ENCODE measurements at regions not wholly inside any gene's neighbourhood (a gene's known extent, or its start where the extent isn't known, plus 50 kb on each side); places are given as distances from the start of the nearest gene placed in this dataset.
"Not testable (repeated sequence)": the region's sequence is repeated elsewhere in the genome, so short reads cannot be mapped to it uniquely, and the experiment has no call there.

- DNase-seq (ENCODE audit: low read depth in 2 of 2): no peak
Measured at GRCh38 chr2:239866350-239866749, 158.8 kb downstream of the NDUFA10 start.

DNA sequence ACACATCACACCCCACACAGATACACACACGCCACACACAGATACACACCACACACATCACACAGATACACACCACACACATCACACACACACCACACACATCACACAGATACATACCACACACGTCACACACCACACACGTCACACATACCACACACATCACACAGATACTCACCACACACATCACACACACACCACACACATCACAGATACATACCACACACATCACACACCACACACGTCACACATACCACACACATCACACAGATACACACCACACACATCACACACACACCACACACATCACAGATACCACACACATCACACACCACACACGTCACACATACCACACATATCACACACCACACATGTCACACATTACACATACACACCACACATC, 159.3 kb downstream of the NDUFA10 start:
- not testable (repeated sequence) for DNase-seq (ENCODE audit: low read depth in 2 of 2)

- DNase-seq (ENCODE audit: low read depth in 2 of 2): no peak
Measured at GRCh38 chr2:239865059-239865639, 160.0 kb downstream of the NDUFA10 start.

GRCh38 chr2:239864247-239865058, 160.7 kb downstream of the NDUFA10 start:
- DNase-seq (ENCODE audit: low read depth in 2 of 2): no peak

DNA sequence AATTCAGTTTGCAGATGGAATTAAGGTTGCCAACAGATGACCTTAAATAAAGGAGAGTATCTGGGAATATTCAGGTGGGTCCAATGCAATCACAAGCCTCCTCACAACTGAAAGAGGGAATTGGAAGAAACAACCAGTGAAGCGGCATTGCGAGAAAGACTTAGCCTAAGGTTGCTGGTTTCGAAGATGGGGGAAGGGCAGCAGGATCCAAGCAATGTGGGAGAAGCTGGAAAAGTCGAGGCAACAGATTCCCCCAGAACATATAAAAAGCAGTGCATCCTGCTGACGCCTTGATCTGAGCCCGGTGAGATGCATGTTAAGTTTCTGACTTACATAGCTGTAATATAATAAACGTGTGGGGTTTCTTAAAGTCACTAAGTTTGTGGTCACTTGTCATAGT, 162.5 kb downstream of the NDUFA10 start:
- no peak for DNase-seq (ENCODE audit: low read depth in 2 of 2)

DNA sequence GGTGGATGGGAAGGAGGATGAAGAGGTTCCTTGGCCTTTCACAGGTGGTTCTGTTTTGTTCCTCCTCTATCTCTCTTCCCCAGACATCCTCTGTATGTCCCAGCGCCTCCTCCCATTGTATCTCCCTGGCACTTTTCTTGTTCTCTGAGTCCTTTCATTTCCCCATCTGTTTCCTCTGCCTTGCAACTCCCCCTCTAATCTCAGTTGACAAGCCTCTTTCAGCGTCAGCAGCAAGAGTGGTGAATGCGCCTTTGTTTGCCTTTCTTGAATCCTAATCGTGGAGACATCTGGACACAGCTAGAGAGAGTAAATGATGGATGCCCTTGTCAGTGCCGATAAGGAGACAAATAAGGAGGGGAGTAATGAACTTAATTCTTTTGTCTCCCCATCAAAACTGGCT, 167.0 kb downstream of the NDUFA10 start:
- DNase-seq (ENCODE audit: low read depth in 2 of 2): no peak

DNA sequence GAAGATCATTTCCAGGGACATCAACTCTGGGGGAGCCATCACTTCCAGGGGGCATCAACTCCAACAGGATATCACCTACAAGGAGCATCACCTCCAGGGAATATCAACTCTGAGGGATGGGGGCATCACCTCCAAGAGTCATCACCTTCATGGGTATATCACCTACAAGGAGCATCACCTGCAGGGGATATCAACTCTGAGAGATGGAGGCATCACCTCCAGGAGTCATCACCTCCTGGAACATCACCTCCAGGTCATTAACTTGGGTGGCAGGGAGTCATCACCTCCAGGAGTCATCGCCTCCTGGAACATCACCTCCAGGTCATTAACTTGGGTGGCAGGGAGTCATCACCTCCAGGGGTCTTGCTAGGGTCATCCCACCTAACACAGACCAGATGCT, 167.6 kb downstream of the NDUFA10 start:
- DNase-seq (ENCODE audit: low read depth in 2 of 2): no peak

GRCh38 chr2:239856620-239857285, 168.4 kb downstream of the NDUFA10 start:
- no peak for DNase-seq (ENCODE audit: low read depth in 2 of 2)

GRCh38 chr2:239855863-239856587, 169.1 kb downstream of the NDUFA10 start:
- no peak for DNase-seq (ENCODE audit: low read depth in 2 of 2)

DNA sequence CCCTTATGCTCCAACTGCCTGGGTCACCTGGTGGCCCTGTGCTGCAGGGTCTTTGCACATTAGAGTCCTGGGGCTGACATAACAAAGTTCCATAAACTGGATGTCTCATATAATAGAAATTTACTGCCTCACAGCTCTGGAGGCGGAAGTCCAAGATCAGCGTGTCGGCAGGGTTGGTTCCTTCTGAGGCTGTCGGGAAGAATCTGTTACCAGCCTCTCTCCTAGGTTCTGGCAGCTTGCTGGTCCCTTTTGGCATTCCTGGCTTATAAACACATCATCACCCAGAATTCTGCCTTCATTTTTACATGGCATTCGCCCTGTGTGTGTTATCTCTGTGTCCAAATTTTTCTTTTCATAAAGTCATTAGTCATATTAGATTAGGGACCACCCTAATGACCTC, 170.5 kb downstream of the NDUFA10 start:
- DNase-seq (ENCODE audit: low read depth in 2 of 2): no peak

- DNase-seq (ENCODE audit: low read depth in 2 of 2): no peak
Measured at GRCh38 chr2:239853706-239854327, 171.3 kb downstream of the NDUFA10 start.

GRCh38 chr2:239853121-239853520, 172.0 kb downstream of the NDUFA10 start:
- DNase-seq (ENCODE audit: low read depth in 2 of 2): no peak

- no peak for DNase-seq (ENCODE audit: low read depth in 2 of 2)
Measured at GRCh38 chr2:239852272-239852671, 172.9 kb downstream of the NDUFA10 start.

DNA sequence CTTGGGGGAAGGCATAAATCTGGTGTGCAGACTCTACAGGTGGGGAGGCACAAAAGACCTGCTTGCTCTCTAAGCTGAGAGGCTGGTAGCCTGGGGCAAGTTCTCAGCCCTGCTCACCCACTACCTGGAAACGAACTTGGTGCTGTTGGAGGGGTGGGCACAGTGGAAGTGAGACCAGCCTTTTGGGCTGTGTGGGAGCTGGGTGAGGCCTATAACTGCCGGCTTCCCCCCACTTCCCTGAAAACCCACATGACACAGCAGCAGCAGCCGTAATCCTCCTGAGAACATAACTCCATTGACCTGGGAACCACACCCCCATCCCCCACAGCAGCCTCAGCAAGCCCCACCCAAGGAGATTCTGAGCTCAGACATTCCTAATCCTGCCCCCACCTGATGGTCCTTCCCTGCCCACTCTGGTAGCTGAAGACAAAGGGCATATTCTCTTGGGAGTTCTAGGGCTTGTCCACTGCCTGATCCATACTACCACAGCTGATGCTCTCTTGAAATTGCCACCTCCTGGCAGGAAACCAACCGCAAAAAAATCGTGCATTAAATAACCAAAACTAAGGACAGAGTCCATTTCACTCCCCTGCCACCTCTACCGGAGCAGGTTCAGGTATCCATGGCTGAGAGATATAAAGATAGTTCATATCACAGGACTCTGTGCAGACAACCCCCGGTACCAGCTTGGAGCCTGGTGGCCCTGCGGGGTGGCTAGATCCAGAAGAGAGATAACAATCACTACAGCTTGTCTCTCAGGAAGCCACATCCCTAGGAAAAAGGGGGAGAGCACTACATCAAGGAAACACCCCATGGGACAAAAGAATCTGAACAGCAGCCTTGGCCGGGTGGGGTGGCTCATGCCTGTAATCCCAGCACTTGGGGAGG, 178.1 kb downstream of the NDUFA10 start:
- DNase-seq (ENCODE audit: low read depth in 2 of 2): no peak

DNA sequence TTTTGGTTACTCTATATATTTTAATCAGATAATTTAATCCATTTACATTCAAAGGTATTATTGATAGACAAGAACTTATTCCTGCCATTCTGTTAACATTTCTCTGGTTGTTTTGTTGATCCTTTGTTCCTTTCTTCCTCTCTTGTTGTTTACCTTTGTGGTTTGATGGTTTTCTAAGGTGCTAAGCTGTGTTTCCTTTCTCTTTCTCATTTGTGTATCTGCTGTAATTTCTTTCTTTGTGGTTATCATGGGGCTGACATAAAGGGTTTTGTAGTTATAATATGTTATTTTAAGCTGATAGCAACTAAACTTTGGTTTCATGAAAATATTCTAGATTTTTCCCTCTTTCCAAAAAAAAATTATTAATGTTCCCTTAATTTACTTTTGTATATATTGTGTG, 179.2 kb downstream of the NDUFA10 start:
- no peak for DNase-seq (ENCODE audit: low read depth in 2 of 2)

DNA sequence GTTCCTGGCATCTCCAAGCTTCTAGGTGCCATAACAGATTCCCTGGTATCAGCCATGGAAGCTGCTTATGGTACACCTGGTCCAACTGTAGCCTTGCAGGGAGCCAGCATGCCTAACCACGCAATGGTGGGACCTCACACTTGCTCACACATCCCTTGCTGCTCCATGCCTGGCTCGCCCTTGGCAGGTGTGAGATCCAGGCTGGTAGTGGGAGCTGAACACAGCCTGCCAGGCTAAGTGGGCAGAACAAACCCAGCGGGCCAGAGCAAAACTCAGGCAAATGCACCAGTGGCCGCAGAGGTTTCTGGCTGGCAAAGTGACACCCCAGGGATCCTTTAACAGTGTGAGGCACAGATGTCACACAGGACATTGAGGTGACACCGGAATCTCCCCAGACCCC, 185.8 kb downstream of the NDUFA10 start:
- DNase-seq (ENCODE audit: low read depth in 2 of 2): no peak

DNA sequence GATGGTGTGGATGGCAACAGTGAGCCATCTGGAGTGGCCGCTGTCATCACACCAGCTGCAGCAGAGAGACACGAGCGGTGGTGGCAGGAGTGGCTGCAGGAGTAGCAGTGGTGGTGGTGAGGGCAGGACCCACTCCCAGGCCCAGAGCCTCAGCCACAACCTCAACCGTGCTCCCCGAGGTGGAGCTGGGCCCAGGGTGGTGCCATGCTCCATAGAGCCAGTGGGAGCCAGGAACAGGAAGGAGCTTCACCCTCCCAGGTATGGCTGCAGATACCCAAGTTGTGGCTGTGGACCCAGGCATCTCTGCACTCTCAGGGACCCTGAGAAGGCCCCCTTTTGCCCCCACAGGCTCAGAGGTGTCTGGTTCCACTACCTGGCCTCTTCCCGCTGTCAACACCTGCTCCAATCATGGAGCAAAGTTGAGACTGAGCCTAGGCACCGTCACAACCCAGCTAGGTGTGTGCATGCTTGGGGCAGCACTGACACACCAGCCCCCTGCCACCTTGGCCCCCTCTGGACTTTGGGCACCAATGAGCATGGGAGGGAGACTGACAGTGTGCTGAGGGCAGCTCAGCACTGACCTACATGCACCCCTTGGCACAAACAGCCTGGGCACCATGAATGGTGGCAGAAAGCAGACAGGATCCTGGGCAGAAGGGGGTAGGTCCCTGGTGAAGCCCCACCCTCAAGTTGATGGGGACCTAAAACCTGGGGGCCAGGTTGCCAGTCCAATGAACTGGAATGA, 188.9 kb downstream of the NDUFA10 start:
- DNase-seq (ENCODE audit: low read depth in 2 of 2): no peak

DNA sequence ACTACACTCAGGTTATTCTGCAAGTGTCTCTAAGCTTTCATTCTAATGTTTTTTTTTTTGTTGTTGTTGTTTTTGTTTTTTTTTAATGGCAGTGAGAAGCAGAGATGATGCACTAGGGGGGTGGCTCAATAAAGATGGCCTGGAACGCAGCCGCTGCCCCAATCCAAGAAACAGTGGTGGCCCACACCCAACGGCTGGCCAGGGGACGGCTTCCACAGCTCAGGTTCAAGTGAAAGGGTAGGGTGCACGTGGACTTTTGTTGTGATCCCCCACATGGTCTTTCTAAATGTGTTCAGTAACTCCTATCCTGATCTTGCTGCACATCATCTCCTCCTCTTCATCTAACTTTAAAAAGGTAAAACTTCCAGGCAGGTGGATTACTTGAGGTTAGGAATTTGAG, 190.1 kb downstream of the NDUFA10 start:
- no peak for DNase-seq (ENCODE audit: low read depth in 2 of 2)

DNA sequence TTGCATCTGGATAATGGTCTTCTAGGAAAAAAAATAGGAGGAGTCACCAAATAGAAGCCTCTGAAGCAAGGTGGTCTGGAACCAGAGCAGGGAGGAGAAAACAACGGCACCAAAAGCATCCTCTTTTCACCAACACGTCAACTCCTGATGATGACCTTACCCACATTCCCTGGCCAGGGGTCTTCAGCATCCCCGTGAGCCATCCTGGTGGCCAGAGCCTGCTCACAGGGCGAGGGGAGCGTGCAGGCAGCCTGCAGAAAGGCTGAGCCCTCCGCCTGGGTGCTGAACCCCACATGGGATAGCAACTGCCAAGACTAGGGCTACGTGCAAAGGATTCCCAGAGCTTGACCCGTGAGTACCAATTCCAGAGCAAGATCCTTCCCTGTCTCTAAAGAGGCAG, 191.0 kb downstream of the NDUFA10 start:
- no peak for DNase-seq (ENCODE audit: low read depth in 2 of 2)
